HPDE6-E6E7 (cell line): ENCODE measurements at regions not wholly inside any gene's neighbourhood (a gene's known extent, or its start where the extent isn't known, plus 50 kb on each side); places are given as distances from the start of the nearest gene placed in this dataset.

Experiments used
- DNase-seq: peaks from one replicate; pipeline ENCODE4 v3.0.0; 2011; ENCODE audit warnings: missing footprints; ENCODE audit errors: extremely low spot score

DNA sequence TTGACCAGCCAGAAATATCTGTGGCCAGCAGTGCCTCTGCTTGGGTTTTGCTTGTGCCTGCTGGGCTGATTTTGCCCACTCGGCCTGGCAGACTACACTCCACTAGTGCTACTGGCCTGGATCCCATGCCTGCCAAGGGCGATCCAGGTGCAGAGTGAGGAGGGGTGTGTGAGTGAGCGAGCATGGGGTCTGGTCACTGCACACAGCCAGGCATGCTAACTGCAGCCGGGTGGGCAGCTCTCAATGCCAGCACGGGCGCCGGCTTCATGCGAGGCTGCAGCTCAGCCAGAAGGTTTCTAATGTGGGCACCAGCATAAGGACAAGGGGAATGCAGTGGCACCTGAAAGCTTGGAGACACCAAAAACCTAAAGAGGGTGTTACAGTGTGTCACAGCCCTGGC lies 1161.4 kb downstream of the FSTL5 start:
- no peak for DNase-seq

GRCh38 chr4:161003418-161004057 lies 1160.3 kb downstream of the FSTL5 start:
- no peak for DNase-seq

GRCh38 chr4:161005746-161006145 lies 1158.1 kb downstream of the FSTL5 start:
- DNase-seq: no peak

DNA sequence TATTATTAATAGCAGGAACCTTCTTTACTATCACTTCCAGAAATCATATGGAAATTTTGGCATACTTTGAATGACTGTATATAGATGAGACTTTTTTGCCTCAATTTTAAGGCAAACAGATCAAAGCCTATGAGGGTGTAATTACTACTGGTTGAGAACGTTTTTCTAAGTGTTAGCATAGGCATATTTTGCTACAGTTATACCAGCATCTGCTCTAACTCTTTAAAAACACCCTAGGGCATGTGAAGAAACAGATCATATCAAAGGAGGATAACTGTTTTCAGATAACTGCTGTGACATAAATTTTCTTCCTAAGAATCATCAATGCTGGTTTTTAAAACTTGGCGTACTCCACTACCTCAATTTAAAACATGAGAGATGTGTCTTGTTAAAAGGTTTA lies 1155.3 kb downstream of the FSTL5 start:
- no peak for DNase-seq

GRCh38 chr4:161010227-161010626 lies 1153.6 kb downstream of the FSTL5 start:
- no peak for DNase-seq
